UCSD-AML1 (cell line): ENCODE measurements at regions not wholly inside any gene's neighbourhood (a gene's known extent, or its start where the extent isn't known, plus 50 kb on each side); places are given as distances from the start of the nearest gene placed in this dataset.

Source experiments
- DNase-seq: peaks from one replicate; lab custom pipeline; 2025; ENCODE audit not compliant: unreplicated experiment; lab: John Stamatoyannopoulos, UW

DNA sequence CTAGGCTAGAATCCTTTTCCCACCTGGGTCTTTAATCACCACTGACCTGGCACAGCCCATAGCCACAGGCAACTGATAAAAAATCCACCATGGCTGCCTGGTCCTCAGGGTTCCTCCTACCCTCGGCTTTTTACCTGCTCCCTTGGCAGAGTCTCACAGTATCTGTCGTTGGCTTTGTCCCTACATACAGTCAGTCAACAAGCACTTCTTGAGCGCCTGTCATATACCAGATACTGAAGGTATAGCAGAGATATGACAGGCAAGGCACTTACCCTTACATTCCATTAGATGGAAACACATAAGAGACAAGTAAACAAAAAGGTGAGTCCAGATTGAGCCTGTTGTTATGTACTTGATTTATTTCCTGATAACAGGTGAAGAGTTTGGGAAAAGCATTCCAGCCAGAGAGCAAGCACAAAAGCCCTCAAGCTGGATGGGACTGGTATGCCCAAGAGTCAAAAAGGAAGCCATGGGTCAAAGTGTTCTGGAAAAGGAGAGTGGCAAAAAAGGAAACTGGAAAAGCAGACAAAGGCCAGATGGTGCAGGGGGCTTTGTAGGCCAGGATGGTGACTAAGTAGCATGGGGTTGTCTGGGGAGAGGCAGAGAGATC lies 247.0 kb downstream of the CHD9NB start:
- no peak for DNase-seq

DNA sequence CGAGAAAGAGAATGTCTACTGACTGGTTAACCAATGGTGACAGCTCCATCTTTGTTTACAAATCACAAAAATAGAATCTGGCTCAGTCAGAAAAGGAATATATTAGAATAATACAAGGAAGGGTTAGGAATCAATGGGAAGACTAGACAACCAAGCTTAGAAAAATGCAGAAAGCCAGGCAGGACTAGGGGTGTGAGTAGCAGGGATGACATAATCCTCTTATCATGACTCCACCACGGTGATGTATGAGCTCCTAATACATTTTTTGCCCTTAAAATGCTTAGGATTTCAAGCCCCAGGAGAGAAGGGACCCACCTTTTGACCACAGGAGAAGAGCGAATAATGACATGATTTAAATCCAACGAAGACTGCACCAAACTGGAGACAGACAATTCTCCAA lies 252.3 kb downstream of the CHD9NB start:
- DNase-seq, result no peak

DNA sequence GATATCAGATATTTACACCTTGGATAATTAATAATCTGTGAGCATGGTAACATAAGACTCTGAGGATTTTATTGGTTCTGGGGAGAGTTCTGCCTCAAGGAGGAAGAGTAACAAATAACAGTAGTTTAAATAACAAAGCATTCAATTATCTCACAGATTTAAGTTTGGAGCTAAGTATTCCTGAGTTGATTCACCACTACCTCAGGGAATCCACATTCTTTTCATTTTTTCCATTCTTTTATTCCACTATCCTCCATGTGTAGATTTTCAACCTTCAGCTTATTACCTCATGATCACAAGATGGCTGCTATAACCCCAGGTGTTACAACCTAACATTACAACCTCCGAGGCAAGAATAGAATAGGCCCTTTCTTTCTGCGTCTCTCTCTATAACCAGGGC lies 252.2 kb upstream of the TOX3 start:
- no peak for DNase-seq

DNA sequence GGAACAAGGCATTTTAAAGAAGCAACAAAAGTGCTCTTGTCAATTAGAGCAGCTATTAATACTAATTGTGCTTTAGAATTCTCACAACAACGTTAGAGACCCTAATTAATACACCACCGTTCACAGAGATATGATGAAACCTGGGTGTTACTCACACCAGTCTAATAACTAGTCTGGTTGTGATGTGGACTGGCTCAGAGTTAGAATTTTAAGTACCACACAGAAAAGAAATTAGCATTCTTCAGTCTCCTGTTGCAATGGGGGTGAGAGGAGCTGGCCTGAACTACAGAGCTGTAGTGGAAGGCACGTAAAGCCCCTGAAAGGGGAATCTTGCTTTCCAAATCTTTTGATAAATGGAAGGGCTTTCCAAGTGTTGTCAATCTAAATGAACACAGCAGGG lies 240.8 kb upstream of the TOX3 start:
- no peak for DNase-seq

DNA sequence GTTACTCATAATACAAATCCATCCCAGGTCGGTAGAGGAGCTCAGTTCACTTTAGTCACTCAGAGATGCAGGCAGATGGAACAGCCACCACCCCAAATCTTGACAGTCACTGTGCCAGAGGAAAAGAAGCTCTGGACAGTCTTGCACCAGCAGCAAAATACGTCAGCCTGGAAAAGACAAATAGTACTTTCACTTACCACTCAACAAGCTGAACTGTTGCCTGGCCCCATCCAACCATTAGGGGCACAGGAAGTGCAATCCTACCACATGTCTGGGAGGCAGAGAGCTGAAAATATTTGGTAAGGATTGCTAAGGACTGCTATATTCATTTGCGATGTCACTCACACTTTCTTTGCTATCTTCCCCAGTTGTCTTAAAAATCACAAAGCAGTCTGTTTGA lies 239.1 kb upstream of the TOX3 start:
- DNase-seq, result no peak

DNA sequence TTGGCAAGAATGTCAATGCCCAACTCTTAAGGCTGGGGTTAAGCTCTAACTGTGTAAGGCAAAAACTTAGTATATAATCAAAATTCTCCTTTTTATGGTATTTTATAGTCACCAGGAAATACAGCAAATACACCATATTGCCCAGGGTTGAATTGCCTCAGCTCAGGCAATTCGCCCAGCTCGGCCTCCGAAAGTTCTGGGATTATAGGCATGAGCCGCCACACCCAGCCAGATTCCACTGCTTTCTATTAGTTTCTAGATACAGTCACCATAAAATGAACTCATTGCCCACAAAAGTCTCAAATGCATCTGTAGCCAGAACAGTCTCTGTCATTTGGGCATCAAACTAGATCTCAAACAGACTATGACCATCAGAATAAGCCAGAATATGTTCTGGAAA lies 238.7 kb upstream of the TOX3 start:
- DNase-seq, result no peak

DNA sequence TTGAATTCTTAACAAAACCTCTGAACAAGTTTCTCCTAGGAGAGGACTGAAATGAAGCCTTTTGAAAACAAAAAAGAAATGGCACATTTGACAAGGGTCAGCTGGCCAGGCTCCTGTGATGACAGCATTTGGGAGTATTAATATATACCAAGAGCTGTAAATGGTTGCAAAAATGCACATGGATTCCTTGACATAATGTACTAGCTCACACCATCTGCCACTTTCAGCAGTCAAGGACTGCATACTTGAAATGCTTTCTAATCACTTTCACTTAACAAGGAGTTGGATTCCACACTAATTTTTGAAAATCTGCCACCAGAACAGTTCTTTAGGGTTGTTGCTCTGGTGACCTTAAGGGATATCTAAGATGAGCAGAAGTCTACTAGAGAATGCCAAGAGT lies 236.7 kb upstream of the TOX3 start:
- DNase-seq, result no peak

DNA sequence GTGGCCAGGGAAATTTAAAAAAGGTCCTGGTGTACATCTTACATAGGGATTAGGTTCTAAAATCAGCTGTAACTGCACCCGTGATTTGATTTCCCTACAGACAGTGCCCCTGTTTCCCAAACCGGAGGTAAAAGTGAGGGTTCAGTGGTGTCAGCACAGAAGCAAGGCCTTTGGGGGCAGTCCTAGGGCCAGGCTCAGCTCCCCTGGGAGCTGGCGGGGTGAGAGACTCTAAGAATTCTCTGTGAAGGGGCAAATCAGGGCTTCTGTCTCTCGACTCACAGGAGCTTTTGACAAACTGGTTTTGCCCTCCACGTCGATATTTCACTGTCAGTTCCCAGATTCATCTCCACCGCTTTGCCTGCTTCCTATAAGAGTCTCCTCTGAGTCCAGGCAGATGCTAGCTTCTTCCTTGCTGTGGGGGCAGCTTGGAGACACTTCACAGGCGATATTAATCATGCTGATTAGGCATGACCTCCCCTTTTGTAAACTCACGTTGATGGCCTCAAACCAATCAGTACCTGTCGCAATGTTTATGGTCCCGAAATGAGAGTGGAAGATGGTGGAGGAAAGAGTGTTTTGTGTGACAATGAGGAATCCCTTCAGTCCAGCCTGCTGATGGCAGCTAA lies 234.2 kb upstream of the TOX3 start:
- DNase-seq, result no peak

DNA sequence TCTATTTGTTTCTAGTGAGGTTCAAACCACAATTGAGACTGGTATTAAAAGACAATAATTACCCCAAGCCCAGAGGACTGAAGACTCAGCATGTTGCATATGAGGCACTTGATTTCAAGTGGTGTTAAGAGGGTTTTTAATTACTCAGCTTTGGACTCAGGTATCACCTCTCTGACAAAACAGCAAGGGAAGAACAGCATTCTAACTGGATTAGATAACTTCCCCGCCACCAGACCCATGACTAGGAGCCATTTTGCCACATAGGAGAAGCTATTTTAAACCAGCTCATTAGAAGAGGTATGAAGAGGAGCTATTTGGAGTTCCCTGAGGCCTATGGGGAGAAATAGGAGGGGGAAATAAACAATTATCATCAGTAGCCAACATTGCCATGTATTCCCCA lies 226.1 kb upstream of the TOX3 start:
- no peak for DNase-seq

DNA sequence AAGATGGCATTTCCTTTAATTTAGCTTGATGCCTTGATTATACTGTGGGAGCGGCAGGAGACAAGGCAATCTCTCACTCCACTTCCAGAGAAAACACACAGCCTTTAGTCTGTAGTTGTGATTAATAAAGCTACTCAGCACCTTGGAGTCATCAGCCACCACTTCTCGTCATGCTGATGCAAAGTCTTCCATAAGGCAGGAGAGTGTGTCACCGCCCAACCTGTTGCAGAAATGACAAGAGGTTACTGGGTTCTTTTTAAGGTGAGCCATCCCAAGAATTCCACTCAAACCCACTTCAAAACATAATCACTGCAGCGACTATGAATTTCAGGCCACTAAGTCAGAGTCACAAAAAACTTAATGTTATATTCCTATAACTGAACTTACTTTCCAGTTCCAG lies 223.9 kb upstream of the TOX3 start:
- DNase-seq, result no peak

DNA sequence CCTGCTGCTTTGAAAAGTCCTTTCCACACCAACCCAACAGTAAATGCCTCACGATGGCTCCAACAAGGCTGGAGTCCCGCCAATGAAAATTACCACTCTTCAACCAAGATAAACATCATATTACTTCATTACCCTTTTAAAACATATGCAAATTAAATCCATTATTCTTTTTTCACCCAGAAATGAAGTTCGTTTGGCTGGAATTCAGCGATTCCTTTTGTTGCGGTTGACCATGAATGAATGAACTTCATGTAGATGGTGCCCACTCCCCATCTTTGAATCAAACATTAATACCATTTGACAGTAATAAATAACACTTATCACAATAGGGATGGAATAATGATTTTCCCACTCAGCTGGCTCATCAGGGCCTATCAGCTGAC lies 211.5 kb upstream of the TOX3 start:
- no peak for DNase-seq

DNA sequence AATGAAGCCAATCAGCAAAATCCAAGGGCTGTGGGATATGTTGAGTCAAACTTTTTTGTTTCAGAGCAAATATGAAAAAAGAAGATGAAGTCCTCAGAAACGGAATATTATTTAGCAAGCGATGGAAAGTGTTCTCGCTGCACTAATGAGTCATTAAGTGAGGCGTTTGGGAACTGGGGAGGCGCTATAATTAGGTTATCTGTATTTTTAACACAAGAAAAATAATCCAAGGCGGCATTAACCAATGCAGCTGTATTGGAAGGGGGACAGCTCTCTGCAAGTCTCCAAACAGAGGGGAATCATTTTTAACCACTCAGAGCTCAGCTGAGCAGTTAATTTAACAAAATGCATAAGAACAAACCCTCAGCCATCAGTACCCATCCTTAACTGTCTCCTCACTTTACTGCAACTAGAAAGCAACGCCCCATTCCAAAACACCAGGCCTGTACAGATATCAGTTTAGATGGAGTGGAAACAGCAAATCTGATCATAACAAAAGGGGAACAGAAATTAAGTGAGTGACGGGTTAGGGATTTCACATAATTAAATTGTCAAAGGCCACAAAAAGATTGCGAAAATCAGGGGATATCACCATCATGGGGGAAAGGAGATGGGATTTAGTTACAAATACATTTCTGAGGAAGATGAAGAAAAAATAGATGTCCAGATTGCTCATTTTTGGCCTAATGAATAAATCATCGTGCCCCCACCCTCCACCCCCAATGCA lies 211.0 kb upstream of the TOX3 start:
- DNase-seq, result no peak

DNA sequence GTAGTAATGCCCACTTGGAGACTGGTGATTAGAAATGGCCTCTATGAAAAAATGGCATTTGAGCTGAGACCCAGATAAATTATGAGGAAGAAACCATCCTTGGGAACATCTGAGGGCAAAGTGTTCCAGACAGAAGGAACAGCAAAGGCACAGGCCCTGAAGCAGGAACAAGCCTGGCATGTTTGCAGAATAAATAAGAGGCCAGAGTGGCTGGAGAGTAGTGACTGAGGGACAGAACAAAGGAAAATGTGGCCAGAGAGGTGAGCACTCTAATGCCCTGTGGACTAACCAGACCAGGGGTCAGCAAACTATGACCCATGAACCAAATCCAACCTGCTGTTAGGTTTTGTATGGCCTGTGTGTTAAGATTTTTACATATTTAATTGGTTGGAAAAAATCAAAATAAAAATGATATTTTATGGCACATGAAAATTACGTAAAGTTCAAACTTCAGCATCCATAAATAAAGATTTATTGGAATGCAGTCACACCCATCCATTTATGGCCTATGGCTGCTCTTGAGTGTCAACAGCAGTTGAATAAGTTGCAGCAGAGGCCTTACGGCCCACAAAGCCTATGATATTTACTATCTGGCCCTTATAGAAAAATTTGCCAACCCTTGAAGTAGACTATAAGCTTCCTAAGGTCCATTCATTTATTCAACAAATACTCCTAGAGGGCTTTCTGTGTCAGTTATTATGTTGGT lies 210.0 kb upstream of the TOX3 start:
- no peak for DNase-seq

DNA sequence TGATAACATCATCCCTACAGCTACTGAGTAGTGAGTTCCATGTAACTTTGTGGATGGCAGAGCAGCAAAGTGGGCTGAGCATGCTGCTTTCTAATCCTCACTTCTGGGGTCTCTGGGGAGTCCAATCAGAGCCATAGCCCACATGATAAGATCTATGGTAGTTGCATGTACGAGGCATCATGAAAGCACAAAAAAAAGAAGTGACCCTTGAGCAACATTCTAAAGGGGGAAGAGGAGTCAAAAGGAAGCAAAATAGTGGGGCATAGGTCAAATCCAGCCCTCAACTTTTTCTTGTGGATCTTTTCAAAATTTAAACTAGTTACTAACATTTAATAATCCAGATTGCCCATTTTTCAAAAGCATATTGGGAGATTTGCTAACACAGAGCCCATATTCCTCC lies 208.5 kb upstream of the TOX3 start:
- no peak for DNase-seq

DNA sequence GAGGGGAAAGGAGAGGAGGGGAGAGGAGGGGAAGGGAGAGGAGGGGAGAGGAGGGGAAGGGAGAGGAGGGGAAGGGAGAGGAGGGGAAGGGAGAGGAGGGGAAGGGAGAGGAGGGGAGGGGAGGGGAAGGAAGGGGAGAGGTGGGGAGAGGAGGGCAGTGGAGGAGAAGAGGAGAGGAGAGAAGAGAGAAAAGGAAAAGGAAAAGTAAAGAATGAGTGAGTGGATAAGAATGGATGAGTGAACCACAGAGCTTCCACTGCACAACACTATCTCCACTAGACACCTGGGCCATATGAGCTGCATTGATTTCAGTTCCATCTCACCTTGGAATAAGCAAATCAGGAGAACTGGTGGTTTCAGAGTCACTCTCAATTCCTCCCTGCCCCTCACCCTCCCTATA lies 204.1 kb upstream of the TOX3 start:
- no peak for DNase-seq

DNA sequence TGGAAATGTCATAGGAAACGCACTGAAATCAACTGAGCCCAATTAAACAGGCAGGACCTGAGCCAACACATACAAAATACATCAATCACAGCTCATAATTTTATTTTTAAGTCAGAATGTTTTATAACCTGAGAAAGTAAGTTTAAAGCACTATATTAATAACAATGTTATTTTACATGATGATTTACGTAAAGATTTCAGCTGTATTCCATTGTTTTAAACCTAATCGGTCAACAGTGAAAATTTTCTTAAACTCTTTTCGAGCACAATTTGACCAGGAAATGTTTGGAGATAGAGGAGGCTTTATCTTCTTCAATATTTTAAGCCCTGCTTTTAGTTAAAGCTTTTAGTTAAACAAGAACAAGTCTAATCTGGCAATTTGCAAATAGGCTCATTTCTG lies 201.8 kb upstream of the TOX3 start:
- no peak for DNase-seq

DNA sequence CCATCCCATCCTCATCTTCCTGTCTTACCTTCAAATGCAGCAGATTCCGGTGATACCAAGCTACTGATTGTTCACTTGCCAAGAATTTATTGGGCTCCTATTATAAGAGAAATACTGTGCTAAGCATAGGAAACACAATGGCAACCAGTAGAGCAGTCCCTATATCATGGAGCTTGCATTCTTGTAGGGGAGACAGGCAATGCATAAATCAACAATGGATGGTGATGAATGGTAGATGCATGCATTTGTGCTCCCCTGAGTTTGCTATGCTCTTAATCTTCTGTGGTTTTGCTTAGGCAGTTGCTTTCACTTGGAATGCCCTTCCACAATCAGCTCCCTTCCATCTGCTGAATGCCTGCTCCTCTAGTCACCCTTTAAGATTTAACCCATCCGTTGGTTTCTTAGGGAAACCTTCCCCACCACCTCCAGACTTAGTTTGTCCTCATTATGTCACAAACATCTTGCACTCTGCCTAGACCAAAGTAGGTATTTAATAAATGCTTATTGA lies 200.2 kb upstream of the TOX3 start:
- no peak for DNase-seq

DNA sequence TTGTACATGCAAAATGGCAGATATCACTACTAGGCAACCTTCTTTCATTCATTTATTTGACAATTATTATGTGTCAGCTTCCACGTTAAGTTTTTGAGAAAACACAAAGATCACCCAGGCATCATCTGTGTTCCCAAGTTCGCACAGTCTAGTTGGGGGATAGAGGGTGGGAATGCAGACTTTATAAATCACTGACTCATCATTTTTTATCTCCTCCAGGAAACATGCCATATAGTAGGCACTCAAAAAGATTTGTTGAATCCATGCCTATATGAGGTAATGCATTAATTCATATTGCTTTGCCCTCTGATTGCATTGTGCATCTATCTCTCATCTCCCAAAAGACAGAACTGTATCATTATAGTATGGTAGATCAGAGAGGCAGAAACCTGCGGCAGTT lies 196.8 kb upstream of the TOX3 start:
- DNase-seq, result no peak

DNA sequence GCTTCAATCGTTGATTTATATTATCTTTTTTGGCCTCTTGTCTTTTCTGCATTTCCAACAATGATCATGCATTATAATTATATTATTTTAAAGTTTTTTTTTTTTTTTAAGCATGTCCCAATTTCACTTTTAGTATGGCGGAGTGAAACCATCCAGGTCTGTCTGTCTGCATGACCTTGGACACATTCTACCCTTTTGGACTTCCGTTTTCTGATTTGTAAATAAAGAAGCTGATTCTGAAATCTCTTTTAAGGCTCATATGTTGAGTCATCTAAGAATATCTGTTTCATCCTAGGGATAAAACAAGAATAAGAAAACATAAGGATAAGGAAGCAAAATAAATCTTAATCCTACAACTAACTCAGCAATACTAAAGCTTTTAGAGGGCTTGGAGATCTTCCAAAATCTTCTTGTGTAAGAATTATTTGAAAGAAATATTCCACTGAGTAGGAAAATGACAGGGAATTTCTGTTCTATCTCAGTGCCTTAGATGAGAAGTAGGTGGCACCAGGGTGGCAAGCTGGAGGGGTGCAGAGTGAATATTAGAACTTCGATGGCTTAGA lies 195.7 kb upstream of the TOX3 start:
- DNase-seq, result no peak

DNA sequence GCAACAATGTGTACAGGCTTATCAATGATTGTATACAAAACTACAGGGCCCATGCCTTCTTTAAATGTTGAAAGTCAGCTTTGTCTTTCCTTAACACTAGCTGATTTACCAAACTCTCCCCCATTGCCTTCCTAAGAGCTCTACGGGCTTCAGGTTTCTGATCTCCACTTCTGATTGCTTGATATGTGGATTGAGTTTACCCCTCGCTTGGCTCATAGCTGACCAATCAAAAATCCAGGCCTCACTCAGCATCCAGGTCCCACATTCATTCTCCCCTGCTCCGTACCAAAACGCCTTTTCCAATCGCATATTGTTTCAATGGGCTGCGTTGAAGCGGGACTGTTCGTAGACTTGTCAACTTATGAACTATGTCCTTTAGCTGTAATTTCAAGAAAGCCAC lies 195.1 kb upstream of the TOX3 start:
- no peak for DNase-seq

DNA sequence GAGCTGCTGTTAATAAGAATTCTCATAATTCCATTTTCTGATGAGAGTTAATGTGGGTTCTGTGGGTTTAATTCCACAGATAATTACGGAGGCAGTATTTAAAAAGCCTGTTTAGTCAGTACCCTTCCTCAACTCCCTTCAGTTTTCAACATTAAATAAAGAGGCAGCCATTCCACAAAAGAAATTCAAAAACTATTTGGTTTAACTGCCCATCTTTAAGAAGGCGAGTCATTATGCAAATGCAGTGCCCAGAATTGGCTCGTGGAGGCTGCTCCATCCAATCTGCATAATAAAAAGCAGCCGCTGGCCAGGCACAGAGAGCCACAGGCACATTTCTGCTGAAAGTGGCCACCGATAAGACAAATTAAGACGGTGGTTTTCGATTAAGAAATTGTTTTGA lies 194.4 kb upstream of the TOX3 start:
- DNase-seq, result no peak

DNA sequence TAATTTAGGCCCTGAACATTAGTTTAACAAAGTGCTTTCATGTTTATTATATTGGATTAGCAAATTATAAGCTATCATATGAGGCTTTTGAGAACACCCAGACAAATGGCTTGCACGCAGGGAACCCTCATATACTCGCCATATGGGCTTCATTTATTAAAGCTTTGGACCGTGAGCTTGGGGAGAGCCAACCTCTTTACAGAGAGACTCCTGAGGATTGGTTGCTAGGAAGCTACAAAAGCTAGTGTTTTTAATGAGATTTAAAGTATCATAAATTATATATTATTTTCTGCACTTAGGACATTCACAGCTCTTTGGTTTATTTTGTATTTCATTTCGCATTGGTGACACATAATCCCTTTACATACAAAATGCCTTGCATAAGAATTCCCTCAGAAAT lies 193.8 kb upstream of the TOX3 start:
- no peak for DNase-seq
